Pancreas (tissue), 10 donors: ENCODE measurements at regions not wholly inside any gene's neighbourhood (a gene's known extent, or its start where the extent isn't known, plus 50 kb on each side); places are given as distances from the start of the nearest gene placed in this dataset.
A peak's percentile ranks its signal among the peaks of the same experiment; 100 is the strongest.

Experiments used
- ATAC-seq, 4 donors: fragments of 200-7000 bp; cut with Tn5 transposase; one replicate each; pipeline versions ENCODE4 v1.8.0 to v1.9.1; 2020; ENCODE audit warnings: mild to moderate bottlenecking in 4 of 4, moderate library complexity in 4 of 4
- DNase-seq, 6 donors: peaks; one replicate each; pipeline ENCODE4 v3.0.0-alpha.2; 2020
- FAIRE-seq: peaks from 2 replicates; lab custom pipeline; 2012; peaks lifted over from hg19 to GRCh38; lab: Jason Lieb, UNC
- H3K27ac ChIP-seq, 4 donors: fragments of 200-600 bp; sonication (generic); 1 replicate in 3 of 4; 2 replicates in 1 of 4; pipeline versions ENCODE4 v1.5.0 to v1.8.0; 2020
- H3K27me3 ChIP-seq, 4 donors: fragments of 200-600 bp; one replicate each; pipeline ENCODE4 v1.8.0; 2021
- H3K36me3 ChIP-seq, 3 donors: fragments of 200-600 bp; sonication (generic) in 1 of 3; one replicate each; pipeline versions ENCODE4 v1.5.0 to v1.8.0; 2020 to 2021
- H3K4me1 ChIP-seq, 3 donors: fragments of 200-600 bp; one replicate each; pipeline ENCODE4 v1.8.0; 2021
- H3K4me3 ChIP-seq, 4 donors: fragments of 200-600 bp; sonication (generic) in 2 of 4; one replicate each; pipeline versions ENCODE4 v1.5.0 to v1.8.0; 2020 to 2021
- H3K9me3 ChIP-seq, 4 donors: fragments of 200-600 bp; one replicate each; pipeline ENCODE4 v1.8.0; 2021
- CTCF ChIP-seq, 4 donors: fragments of 200-600 bp; sonication (generic) in 3 of 4; IDR thresholded peaks; one replicate each; pipeline versions ENCODE4 v1.5.0 to v1.8.0; 2021; ENCODE audit warnings: antibody characterized with exemption in 4 of 4
- WGBS, 2 donors: extraction: QIAGEN DNeasy Blood & Tissue Kit; methylation state at CpG; one replicate each; pipeline ENCODE4 v1.1.7; 2013; 5-methylcytosine and 5-hydroxymethylcytosine counted together
- intact Hi-C, 3 donors: fragments of 100-400 bp; cut with DNase I; formaldehyde crosslinking; loops; one replicate each; pipeline versions ENCODE4 v1.11.1 to v1.14.2; 2022
- donor health status: healthy with polysubstance abuse.
- donor health status: DM: no; HTN: no; CAD: no; lungs with moderate emphysema.
- donor health status: DM: no; HTN: no; CAD: no.
- donor health status: control.
- donor health status: control.
- donor health status: Bipolar disorder and iron deficiency.
- donor health status: DM: yes; HTN: yes; CAD: no.
- donor health status: DM: no; HTN: no; CAD: no.
- donor health status: DM: no; HTN: no; CAD: no.
- donor health status: DM: yes; HTN: yes; CAD: no.

- Histone ChIP-seq H3K4me3 (no peak overlapping the region), H3K27ac (no peak overlapping the region), H3K4me1 (no peaks in the 10 kb centered on the region), H3K9me3 (no peaks in the 10 kb centered on the region), H3K27me3 (no peaks in the 10 kb centered on the region), H3K36me3 (no peaks in the 10 kb centered on the region)
- TF ChIP-seq CTCF (IDR thresholded peaks at IDR 0.05): no peak
- intact Hi-C loops: no loop called here
- FAIRE-seq: no peak
- 72 to 88% methylated on average over 6 of the region's 6 CpGs for whole genome bisulfite sequencing, 2 donors
- no peak for ATAC-seq
- peak in 1 of 6 donors; percentile 10 for DNase-seq
Observed at GRCh38 chr17:73831699-73832098, 187.5 kb upstream of the SDK2 start.

DNA sequence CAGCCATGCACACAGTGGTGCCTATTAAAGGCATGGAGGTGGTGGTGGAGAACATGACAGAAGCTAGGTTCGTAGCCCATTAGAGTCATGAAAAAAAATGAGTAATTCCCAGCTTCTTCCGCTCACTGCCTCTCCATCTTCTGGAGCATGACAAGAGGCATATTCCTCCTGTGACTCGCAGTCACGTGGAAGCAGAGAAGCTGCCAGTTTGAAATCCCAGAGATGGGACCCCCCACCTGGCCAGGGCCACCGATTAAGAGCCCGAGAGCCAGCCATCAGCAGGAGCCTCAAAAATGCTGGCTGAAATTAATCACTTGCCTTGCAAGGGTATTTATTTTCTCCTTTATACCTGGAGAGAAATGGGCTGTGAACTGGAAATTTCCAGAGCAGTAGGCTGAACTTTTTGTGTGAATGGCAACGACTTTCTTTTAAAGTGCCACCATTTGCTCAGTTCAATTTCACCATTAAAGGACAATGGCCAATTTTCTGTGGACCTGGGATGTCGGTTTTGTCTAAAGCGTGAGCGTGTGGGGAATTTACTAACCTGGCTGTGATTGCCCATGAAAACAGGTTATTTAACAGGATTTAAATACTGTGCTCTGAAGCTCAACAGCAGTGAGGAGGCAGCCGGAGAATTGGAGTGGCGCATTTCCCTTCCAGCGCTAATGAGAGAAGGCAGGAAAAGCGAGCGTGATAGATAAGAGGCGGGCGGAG lies 189.7 kb upstream of the SDK2 start:
- H3K36me3 ChIP-seq: no peaks in the 10 kb centered on the region
- ATAC-seq: no peak
- intact Hi-C loops: no loop called here
- no peak for FAIRE-seq
- TF ChIP-seq CTCF (IDR thresholded peaks at IDR 0.05): no peak
- no peaks in the 10 kb centered on the region for H3K27me3 ChIP-seq
- H3K27ac ChIP-seq: no peak overlapping the region
- no peak overlapping the region for H3K4me3 ChIP-seq
- H3K9me3 ChIP-seq: no peaks in the 10 kb centered on the region
- 28 to 42% methylated on average over 17 of the region's 17 CpGs for WGBS, 2 donors
- no peaks in the 10 kb centered on the region for H3K4me1 ChIP-seq
- DNase-seq: no peak

- Histone ChIP-seq H3K27me3 (no peaks in the 10 kb centered on the region), H3K27ac (no peak overlapping the region), H3K36me3 (no peaks in the 10 kb centered on the region), H3K4me1 (no peaks in the 10 kb centered on the region), H3K9me3 (no peaks in the 10 kb centered on the region), H3K4me3 (no peak overlapping the region)
- FAIRE-seq (no peak), DNase-seq (no peak), ATAC-seq (no peak)
- no peak for TF ChIP-seq CTCF (IDR thresholded peaks at IDR 0.05)
- intact Hi-C loops: no loop called here
- WGBS, 2 donors: 54 to 68% methylated on average over 17 of the region's 17 CpGs
Observed at GRCh38 chr17:73834684-73835343, 190.6 kb upstream of the SDK2 start.

DNA sequence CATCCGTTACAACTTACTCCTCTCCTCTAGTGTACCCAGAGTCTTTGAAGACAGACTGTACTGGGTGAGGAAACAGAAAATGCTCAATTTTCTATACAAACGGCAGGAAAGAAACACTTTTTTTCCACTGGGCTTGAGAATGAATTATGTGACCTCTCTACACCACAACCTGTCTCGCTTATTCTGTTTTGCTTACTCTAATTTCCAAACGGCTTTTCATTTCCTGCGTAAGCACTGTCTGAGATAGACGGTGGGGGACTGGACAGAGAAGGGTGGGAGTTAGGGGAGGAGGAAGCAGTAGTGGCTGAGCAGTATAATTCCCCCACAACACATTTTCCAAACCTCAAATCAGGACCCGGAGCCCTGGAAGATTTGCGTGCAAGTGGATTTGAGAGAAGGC lies 191.4 kb upstream of the SDK2 start:
- intact Hi-C loops: no loop called here
- H3K27ac ChIP-seq: no peak overlapping the region
- no peak overlapping the region for H3K4me3 ChIP-seq
- no peaks in the 10 kb centered on the region for H3K4me1 ChIP-seq
- no peak for DNase-seq
- H3K36me3 ChIP-seq: no peaks in the 10 kb centered on the region
- no peak for TF ChIP-seq CTCF (IDR thresholded peaks at IDR 0.05)
- no peak for ATAC-seq
- H3K27me3 ChIP-seq: no peaks in the 10 kb centered on the region
- H3K9me3 ChIP-seq: no peaks in the 10 kb centered on the region
- WGBS, 2 donors: 28 to 42% methylated on average over 8 of the region's 8 CpGs
- no peak for FAIRE-seq

DNA sequence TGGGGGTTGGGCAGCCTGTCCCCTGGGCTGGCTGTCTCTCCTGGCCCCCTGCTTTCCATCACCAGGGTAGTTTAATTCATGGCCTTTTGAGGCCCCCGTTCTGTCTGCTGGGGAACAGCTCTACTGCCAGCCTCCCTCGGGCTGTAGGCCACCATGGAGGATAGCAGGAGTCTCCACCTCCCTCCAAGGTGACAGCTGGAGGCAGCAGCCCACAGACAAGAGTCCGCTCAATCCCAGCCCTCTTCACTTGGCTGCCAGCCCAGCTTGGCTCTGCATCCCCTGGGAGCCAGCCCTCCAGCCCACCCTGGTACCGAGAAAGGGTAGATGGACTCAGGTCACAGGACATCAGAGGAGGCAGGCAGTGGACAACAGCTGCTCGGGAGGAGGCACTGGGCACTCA lies 194.6 kb upstream of the SDK2 start:
- Histone ChIP-seq H3K4me1 (no peaks in the 10 kb centered on the region), H3K9me3 (no peaks in the 10 kb centered on the region), H3K36me3 (no peaks in the 10 kb centered on the region), H3K4me3 (no peak overlapping the region), H3K27ac (no peak overlapping the region), H3K27me3 (no peaks in the 10 kb centered on the region)
- ATAC-seq (no peak), DNase-seq (no peak), FAIRE-seq (no peak)
- 56 to 67% methylated on average over 5 of the region's 5 CpGs for WGBS, 2 donors
- TF ChIP-seq CTCF (IDR thresholded peaks at IDR 0.05): no peak
- intact Hi-C loops: no loop called here
